HG03469 (cell line): ENCODE measurements at regions not wholly inside any gene's neighbourhood (a gene's known extent, or its start where the extent isn't known, plus 50 kb on each side); places are given as distances from the start of the nearest gene placed in this dataset.
"Not testable (repeated sequence)": the region's sequence is repeated elsewhere in the genome, so short reads cannot be mapped to it uniquely, and the experiment has no call there.

Source experiments
- ATAC-seq: cut with Tn5 transposase; IDR thresholded peaks from one replicate; pipeline ENCODE4 v1.9.1; 2021; ENCODE audit warnings: mild to moderate bottlenecking, moderate library complexity, moderate number of reproducible peaks; ENCODE audit not compliant: unreplicated experiment

DNA sequence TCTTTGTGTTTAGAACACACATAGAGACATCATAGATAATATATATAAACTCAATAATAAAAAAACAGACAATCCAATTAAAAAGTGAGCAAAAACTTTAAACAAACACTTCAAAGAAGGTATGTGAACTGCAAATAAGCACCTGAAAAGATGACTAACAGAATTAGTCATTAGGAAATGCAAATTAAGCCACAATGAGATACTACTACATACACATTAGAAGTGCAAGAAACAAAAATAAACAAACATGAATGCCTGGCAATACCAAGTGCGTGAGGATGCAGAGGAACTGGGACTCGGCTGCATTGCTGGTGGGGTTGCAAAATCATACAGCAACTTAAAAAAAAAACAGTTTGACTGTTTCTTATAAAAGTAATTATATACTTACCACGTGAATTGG, 799.0 kb downstream of the KCNJ2 start:
- ATAC-seq = no peak

DNA sequence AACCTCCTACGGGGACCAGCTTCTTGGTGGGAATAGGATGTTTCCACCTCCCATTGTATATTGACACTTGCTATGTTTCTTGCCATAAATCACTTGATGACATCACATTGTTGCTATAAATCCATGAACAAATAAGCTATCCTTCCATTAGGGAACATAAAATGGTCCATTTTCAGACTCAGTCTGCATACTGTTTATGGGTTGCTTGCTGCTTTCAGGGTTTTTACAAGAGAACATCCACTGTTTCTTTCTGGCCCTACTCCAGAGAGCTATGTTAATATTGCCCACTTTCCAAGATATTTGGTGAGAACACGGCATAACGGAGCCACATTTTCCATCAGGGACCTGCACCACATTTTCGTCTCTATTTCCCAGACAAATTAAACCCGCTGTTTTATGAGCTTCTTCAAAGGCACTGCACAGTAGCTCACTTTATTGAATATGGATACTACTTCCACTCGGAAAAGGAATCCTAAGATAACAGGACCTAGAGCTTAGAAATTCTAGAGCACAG, 800.2 kb downstream of the KCNJ2 start:
- no peak for ATAC-seq

DNA sequence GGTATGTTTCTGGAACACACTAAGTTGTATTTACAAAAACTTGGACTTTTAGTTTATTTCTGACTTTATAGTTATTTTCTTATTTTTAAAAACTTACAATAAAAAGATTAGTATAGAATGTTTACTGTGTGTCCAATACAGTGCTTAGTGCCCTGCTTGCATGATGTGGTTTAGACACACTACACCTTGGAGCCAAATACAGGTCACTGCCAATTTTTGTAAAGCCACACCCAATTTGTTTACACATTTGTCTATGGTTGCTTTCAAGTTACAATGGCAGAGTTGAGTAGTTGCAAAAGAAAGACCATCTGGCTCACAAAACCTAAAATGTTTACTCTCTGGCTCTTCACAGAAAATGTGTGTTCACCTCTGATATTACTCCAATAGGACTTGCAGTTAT, 807.1 kb downstream of the KCNJ2 start:
- ATAC-seq = no peak

DNA sequence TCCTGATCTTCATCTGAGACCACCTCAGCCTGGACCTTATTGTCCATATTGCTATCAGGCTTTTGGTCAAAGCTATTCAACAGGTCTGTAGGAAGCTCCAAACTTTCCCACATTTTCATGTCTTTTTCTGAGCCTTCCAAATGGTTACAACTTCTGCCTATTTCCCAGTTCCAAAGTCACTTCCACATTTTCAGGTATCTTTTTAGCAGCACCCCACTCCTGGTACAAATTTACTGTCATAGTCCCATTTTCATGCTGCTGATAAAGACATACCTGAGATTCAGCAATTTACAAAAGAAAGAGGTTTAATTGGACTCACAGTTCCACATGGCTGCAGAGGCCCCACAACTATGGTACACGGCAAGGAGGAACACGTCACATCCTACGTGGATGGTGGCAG, 815.5 kb downstream of the KCNJ2 start:
- ATAC-seq = no peak

DNA sequence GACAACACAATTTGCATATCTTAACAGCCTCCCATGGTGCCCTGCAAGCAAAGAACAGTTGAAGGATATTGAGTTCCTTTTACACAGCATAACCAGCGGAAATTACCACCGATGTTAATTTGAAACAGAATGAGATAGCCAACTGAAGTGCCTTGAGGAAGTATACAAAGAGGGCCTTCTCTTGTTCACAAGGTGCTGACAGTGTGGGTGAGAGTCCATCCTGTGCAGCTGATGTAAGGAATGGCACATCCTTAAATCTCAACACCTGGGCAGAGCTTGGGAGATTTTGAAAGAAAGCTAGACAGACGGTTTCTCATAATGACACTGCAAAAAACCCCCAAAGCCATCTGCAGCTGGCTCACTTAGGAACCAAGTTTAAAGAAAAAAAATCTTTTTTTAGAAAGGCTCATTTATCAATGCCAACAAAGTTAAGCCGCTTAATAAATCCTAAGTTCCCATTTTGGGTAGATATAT, 818.6 kb downstream of the KCNJ2 start:
- ATAC-seq = no peak

DNA sequence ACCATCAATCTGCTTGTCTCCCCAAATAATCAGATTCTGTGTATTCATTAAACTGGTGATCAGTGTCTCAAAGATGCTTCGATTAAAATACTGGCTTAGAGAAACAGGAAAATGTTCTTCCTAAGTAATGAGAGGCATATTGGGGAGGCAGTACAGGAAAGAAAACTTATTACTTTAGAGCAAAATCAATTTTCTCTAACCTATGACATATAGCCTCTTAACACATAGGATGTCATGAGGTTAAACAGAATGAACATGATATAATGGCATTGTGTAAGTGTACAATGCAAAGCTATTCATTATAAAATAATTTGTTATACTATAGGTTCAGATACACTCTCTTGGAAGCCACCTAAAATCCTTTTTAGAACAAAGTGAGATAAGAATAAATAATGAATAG, 819.3 kb downstream of the KCNJ2 start:
- no peak for ATAC-seq

DNA sequence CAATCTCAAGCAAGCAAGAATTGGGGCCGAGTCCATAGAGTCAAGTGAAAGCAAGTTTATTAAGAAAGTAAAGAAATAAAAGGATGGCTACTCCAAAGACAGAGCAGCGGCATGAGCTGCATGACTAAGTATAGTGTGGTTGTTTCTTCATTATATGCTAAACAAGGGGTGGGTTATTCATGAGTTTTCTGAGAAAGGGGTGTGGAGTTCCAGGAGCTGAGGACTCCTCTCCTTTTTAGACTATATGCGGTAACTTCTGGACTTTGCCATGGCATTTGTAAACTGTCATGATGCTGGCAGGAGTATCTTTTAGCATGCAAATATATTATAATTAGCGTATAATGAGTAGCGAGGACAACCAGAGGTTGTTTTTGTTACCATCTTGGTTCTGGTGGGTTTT, 819.9 kb downstream of the KCNJ2 start:
- no peak for ATAC-seq

DNA sequence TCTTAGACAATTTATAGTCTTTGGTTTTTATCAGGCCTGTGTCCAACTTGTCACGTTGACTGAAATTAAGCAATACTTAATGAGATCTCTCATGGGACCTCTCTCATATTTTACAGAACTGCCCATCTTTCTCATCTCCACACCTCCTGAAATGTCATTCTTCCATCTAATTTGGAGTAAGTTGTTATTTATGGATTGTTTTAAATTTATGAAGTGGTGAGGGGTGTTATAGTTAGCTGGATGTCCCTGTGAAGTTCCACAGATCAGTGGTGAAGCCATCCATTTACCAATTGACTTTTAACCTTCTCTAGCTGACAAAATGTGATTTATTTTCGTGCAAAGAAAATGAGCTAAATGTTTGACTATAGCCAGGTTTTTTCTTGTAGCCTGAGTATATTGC, 824.9 kb downstream of the KCNJ2 start:
- ATAC-seq = no peak

DNA sequence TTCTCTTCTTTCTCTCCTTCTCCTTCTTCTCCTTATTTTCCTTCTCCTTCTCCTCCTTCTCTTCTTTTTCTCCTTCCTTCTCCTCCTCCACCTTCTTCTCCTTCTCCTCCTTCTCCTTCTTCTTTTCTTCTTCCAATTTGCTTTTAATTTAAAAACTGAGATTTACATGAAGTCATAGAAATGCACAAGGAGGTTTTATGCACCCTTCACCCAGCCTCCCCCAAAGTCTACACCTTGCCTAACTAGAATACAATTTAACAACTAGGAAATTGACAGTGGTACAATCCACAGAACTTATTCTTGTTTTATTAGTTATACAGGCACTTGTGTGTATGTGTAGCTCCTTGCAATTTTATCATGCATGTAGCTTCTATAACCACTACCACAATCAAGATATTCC, 826.7 kb downstream of the KCNJ2 start:
- ATAC-seq = no peak

DNA sequence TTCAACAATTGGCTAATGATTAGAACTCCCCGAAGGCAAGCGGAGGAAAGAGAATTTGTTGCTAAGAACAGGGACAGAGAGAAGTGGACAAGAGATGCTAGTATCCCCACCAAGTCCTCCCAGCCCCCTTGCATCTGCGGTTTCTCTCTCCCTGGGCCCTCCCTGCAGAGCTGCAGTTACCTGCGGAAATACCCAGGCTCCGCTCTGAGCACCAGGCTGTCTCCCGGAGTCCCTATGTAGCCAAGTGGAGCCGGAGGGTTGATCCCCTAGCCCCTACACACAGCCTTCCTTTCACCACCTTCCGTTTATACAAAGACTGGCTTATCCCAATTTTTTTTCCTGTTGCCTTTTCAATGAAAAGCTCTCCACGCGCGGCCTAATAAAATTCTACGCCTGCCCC, 834.4 kb downstream of the KCNJ2 start:
- no peak for ATAC-seq

DNA sequence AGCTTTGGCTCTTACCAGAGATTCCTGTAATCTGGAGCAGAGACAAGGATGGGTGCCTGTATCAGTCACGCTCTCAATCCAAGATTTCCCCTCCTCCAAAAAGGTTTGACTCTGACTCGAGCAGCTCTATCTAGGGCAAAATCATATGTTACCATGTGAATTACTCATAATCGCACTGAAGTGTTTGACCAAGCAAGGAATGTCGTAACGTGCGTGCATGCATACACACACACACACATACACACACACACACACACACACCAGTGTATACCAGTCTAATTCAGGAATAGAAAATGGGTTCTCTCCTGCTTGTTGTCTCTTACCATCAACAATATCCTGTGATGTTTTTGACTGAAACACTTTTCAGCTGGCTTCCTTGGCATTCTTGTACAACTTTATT, 835.1 kb downstream of the KCNJ2 start:
- no peak for ATAC-seq

DNA sequence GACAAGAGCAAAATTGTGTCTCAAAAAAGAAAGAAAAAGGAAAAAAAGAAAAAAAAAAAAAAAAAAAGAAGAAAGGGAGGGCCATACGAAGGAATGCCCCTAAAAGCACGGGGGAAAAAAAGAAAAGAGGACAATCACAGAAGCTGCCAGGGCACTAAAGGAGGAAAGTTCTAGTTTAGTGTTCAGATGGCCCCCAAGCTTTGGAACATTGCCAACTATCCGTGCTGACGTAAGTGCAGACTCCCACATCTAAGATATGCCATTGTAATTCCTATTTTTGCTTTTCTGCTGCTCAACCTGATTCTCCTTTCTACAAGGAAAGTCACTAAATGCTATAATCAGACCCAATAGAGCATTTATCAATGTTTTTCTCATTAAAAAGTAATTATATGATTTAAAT, 842.1 kb downstream of the KCNJ2 start:
- no peak for ATAC-seq

DNA sequence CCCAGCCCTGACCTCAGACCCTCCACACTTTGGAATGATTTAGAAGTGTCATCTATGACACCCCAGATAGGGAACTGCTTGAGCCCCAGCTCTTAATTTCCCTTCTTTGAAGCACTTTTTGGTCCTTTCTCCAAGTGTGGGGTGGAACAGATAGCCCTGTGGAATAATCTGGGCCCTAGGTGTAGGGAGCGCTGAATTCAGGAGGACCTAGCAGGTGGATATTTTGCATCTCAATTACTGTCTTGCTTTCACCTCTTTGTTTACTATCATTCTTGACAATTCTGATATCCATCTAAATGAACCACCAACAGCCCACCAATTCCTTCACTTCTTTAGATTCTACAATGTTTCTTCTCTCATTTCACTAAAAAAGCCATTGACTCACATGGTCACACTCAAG, 850.4 kb downstream of the KCNJ2 start:
- ATAC-seq = no peak

DNA sequence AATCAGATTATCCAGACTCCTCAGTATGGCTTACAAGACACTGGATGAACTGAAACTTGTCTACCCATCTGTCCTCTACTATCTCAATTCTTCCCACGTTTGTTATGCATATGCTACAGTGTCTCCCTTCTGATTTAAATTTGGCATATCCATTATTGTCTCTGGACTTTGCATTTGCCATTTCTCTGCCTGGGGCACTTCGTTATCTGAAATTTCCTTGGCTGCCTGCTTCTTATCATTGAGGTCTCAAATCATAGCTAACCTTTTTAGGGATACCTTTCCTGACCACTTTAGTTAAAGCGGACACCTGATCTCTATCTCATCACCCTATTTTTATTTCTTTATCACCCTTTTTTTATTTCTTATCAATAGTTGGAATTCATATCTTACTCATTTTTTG, 853.4 kb downstream of the KCNJ2 start:
- ATAC-seq = no peak

DNA sequence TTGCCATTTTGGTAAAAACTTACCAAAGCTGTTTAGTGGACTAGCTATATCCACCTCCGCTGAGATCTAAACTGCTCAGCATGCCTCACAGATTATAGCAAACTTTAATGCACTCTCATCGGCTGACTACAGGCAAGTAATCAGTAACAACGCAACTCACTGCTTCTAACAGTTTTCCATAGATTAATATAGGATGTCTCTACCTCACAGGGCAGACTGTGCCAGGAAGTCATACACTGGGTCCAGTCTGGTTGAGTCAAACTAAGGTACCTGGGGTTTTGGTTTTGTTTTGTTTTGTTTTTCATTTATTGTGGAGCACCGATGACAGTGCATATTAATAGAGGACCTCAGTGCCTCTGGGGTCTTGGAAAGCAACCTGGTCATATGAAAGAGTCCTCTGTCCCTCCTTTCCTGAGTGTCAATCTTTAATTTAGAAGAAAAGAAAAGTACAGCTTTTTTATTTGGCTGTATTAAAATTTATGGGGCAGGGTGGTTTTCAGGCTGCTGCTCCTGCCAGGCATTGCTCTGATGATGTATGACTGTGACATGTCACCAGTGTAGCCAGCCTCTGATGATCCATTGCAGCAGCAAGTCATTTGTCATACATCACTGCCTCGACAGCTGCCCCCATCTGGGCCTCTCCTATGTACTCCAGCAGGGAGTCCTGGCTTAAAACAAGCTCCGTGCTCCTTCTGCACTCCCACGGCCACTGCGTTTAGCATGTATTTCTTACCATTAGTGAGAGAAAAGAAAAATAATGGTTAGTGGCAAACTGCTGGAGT, 854.1 kb downstream of the KCNJ2 start:
- ATAC-seq = no peak

DNA sequence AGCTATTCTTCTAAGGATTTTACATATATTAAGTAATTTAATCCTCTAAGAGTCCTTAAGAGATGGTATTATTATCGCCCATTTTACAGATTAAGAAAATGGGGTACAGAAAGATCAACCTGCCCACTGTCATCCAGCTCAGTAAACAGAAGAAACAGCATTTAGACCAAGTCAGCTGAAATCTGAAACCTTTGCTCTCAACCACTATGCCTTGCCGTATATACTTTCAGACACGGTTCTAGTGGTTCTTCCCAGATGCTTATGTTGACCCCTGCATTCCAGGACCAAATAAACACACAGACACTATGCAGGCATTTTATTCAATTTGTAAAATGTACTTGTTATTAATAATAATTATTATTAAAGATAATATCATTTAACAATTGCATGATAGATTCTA, 854.8 kb downstream of the KCNJ2 start:
- no peak for ATAC-seq

DNA sequence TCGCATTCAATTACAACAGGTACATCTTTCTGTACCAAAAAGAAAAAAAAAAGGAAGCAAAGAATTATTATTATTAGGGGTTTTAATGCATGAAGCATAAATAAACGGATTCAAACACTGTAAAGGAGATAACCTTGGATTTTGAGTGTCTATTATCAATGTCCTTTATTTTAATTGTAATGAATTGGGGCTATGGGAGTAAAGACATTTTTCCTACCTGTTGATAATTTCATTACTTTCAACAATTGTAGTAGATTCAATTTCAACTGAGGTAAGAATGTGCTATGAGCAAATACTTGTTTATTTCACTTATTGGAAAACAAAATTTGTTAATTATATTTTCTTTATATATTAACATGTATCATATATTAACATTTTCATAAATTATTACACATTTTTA, 855.6 kb downstream of the KCNJ2 start:
- no peak for ATAC-seq

DNA sequence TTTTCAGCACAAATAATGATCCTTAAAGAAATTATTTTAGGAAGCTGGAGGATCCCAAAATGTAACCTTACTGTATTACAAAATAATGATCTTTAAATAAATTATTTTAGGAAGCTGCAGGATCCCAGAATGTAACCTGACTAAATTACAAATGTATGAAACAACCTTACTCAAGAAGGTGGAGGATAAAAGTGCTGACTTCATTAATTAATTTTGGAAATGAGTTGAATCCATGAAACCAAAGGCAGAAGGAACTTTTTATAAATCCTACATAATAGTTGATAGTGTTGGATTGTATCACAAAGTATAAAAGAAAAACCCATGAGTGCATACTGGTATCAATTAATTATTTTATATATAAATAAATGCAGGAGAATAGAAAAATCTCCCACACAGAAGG, 859.9 kb downstream of the KCNJ2 start:
- no peak for ATAC-seq

DNA sequence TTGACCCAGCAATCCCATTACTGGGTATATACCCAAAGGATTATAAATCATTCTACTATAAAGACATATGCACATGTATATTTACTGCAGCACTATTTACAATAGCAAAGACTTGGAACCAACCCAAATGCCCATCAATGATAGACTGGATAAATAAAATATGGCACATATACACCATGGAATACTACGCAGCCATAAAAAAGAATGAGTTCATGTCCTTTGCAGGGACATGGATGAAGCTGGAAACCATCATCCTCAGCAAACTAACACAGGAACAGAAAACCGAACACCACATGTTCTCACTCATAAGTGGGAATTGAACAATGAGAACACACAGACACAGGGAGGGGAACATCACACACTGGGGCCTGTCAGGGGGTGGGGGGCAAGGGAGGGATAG, 862.0 kb downstream of the KCNJ2 start:
- not testable (repeated sequence) for ATAC-seq

DNA sequence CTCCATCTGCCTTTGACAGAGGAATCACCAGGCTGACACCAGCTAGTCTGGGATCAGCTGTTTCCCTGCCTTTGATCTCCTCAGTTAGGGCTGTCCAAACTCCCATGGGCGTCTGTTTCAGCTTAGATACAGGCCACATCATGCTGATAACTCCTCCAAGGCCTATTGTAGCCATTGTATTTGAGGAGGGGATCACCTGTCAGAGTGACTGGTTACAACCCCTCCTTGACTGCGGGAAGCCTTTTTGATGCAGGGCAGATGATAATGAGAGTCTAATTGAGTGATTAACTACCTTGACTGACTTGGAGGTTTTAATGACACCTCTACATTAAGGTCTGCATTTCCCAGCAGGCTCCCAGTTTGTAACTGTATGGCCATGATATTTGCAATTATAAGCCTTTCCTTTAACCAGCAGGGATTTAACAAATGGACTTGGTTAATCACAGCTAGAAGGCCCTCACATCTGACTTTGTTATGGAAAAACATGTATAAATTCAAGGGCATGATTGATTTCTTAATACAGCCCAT, 863.5 kb downstream of the KCNJ2 start:
- no peak for ATAC-seq

DNA sequence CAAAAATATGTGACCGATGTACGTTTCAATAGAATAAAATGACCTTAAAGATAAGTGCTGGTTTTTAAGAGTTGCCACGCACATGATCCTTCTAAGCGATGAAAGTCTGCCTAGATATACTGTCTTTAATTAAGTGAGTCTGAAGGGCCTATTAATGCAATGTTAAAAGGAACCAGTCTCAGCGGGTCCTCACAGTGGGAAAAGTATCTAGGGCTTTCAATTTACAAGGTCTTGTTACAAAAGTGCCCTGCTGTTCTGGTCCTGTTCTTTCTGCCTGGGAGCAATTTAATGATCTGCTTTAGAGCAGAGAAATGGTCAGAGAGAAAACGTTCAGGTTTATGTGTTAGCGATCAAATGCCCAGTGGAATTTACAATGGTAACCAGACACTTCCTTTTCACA, 864.0 kb downstream of the KCNJ2 start:
- no peak for ATAC-seq

DNA sequence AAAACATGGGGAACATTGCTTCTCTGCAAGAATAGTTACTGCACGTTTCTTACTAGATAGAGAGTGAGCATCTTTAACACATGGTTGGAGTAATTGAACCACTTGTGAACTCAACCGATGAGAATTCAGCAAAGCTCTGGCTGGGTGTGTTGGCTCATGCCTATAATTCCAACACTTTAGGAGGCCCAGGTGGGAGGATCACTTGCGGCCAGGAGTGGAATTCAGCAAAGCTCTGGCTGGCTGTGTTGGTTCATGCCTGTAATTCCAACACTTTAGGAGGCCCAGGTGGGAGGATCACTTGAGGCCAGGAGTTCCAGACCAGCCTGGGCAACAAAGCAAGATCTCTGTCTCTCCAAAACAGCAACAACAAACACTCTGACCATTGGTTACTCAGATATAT, 865.9 kb downstream of the KCNJ2 start:
- ATAC-seq = no peak

DNA sequence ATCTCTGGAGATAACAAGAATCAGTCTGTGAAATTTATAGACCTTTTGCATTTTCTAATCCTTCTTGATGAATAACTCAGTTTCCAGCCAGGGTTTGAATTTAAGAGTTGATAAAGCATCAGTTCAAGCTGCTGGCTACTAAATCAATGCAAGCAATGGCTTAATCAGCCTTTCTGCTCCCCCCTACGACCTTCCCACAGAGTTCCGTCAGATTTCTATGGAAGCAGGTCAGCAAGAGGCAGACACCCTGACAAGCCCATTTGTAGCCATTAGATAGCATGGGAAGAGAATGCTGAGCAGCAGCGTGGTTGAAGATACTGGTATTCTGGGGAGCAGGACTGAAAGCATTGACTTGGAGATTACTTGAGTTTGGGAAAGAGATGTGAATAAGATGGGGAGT, 868.1 kb downstream of the KCNJ2 start:
- ATAC-seq = no peak
